ENCODE measurements at regions not wholly inside any gene's neighbourhood (a gene's known extent, or its start where the extent isn't known, plus 50 kb on each side); places are given as distances from the start of the nearest gene placed in this dataset.

GRCh38 chr2:120624738-120625446 is 110.8 kb upstream of the GLI2 start:
- TF ChIP-seq POLR2A (IDR thresholded peaks at IDR 0.05) (no peak), CTCF (IDR thresholded peaks at IDR 0.05) (no peak), POLR2AphosphoS5 (IDR thresholded peaks at IDR 0.05; ENCODE audit: insufficient read depth in 1 of 2, low read depth in 1 of 2) (no peak)

Measured in vagina (tissue), 2 donors.